ENCODE measurements at regions not wholly inside any gene's neighbourhood (a gene's known extent, or its start where the extent isn't known, plus 50 kb on each side); places are given as distances from the start of the nearest gene placed in this dataset.

GRCh38 chr20:21575981-21576740 lies 62.3 kb upstream of the NKX2-2 start (continued):
- no peak for TF ChIP-seq SRF (IDR thresholded peaks at IDR 0.05; ENCODE audit: low read depth)
- TF ChIP-seq MAX (IDR thresholded peaks at IDR 0.05), result no peak
- TF ChIP-seq ELF1 (IDR thresholded peaks at IDR 0.05; ENCODE audit: borderline replicate concordance, low read depth), result no peak
- TF ChIP-seq ZNF274 (IDR thresholded peaks at IDR 0.05; ENCODE audit: low read depth, low read length), result no peak
- no peak for TF ChIP-seq POLR2A (IDR thresholded peaks at IDR 0.05; ENCODE audit: borderline replicate concordance, extremely low read depth, insufficient read depth, insufficient read length)
- no peak for TF ChIP-seq RAD21 (IDR thresholded peaks at IDR 0.05; ENCODE audit: low read depth)
- TF ChIP-seq EGR1 (IDR thresholded peaks at IDR 0.05; ENCODE audit: low read depth), result no peak
- no peak for TF ChIP-seq ZBTB33 (IDR thresholded peaks at IDR 0.05; ENCODE audit: extremely low read depth, insufficient replicate concordance, low read length)

- ATAC-seq (no peak), DNase-seq (ENCODE audit: low read depth, low spot score) (no peak)
- Histone ChIP-seq H4K20me1 (ENCODE audit: insufficient read depth) (no peaks in the 10 kb centered on the region; the same call in 1 of the 2 replicates), H3K9me2 (ENCODE audit: insufficient read depth) (no peaks in the 10 kb centered on the region), H3K4me1 (ENCODE audit: control insufficient read depth in 1 of 2, insufficient read depth in 2 of 2, low read length in 2 of 2) (no peaks in the 10 kb centered on the region), H3K27me3 (ENCODE audit: insufficient read depth, low read length) (peaks cover 52% of the 10 kb centered on the region), H3K9ac (ENCODE audit: low read length) (no peak overlapping the region), H3K4me2 (ENCODE audit: low read length) (no peak overlapping the region), H3K79me2 (ENCODE audit: insufficient read depth, low read length) (no peaks in the 10 kb centered on the region), H3K9me3 (ENCODE audit: control insufficient read depth in 1 of 2, insufficient read depth in 1 of 2, low read depth in 1 of 2, low read length in 2 of 2) (no peaks in the 10 kb centered on the region), H3K27ac (ENCODE audit: low read depth, low read length) (no peak overlapping the region), H2AFZ (ENCODE audit: low read depth, low read length, poor library complexity, severe bottlenecking) (no peak overlapping the region), H3K4me3 (replicated peaks in 1 of 2; ENCODE audit: low read depth in 1 of 2, low read length in 2 of 2) (no peak overlapping the region), H3K36me3 (ENCODE audit: control insufficient read depth in 1 of 2, insufficient read depth in 2 of 2, low read length in 2 of 2) (no peaks in the 10 kb centered on the region)
- ChIA-PET CTCF (interaction anchor here (1.0 kb wide), 1 partner anchor 8 kb away, joined by 4 read pairs; no protein-coding TSS in a partner anchor), POLR2A (no interaction called here), RAD21 (ENCODE audit: low non-redundant PET in 1 of 2, low total read pairs in 2 of 2, uncharacterized antibody in 2 of 2, unreplicated experiment in 2 of 2) (no interaction called here)
- TF ChIP-seq EZH2phosphoT487 (IDR thresholded peaks at IDR 0.05; ENCODE audit: borderline replicate concordance), result no peak
- BruUV-seq (replicated peaks), result no TSS peak
- intact Hi-C loops (cut with micrococcal nuclease), result no loop called here
Measured at GRCh38 chr20:21575167-21575566, 61.3 kb upstream of the NKX2-2 start.
